KOPT-K1 (cell line): ENCODE measurements at regions not wholly inside any gene's neighbourhood (a gene's known extent, or its start where the extent isn't known, plus 50 kb on each side); places are given as distances from the start of the nearest gene placed in this dataset.
"Not testable (repeated sequence)": the region's sequence is repeated elsewhere in the genome, so short reads cannot be mapped to it uniquely, and the experiment has no call there.

Source experiments
- H3K27ac ChIP-seq: fragments of 200-600 bp; sonication (generic); 2 replicates; pipeline ENCODE4 v1.5.1; 2016; ENCODE audit warnings: antibody characterized with exemption, mild to moderate bottlenecking, low read depth, low read length; ENCODE audit not compliant: poor library complexity, severe bottlenecking
- H3K36me3 ChIP-seq: fragments of 200-600 bp; sonication (generic); 2 replicates; pipeline ENCODE4 v1.5.1; 2017; ENCODE audit warnings: antibody characterized with exemption, mild to moderate bottlenecking, low read length, moderate library complexity; ENCODE audit not compliant: insufficient read depth
- H3K9me3 ChIP-seq: fragments of 200-600 bp; sonication (generic); 2 replicates; pipeline ENCODE4 v1.5.1; 2017; ENCODE audit warnings: antibody characterized with exemption, low read length, mild to moderate bottlenecking; ENCODE audit not compliant: insufficient read depth, poor library complexity, severe bottlenecking

GRCh38 chr18:8930990-8931616 lies 171.4 kb upstream of the NDUFV2 start:
- no peak overlapping the region for H3K27ac ChIP-seq
- H3K36me3 ChIP-seq, result no peaks in the 10 kb centered on the region
- peaks cover 42% of the 10 kb centered on the region for H3K9me3 ChIP-seq

- Histone ChIP-seq H3K9me3 (peaks cover 30% of the 10 kb centered on the region), H3K27ac (no peak overlapping the region), H3K36me3 (no peaks in the 10 kb centered on the region)
Observed at GRCh38 chr18:8932866-8933265, 169.6 kb upstream of the NDUFV2 start.

- Histone ChIP-seq H3K36me3 (no peaks in the 10 kb centered on the region), H3K9me3 (peaks cover 27% of the 10 kb centered on the region), H3K27ac (no peak overlapping the region)
Observed at GRCh38 chr18:8933714-8934284, 168.7 kb upstream of the NDUFV2 start.

- not testable (repeated sequence) for H3K27ac ChIP-seq, H3K36me3 ChIP-seq
- peaks cover 12% of the 10 kb centered on the region for H3K9me3 ChIP-seq
Observed at GRCh38 chr18:8935346-8935745, 167.2 kb upstream of the NDUFV2 start.

- Histone ChIP-seq H3K27ac (no peak overlapping the region), H3K9me3 (peaks cover 8% of the 10 kb centered on the region), H3K36me3 (no peaks in the 10 kb centered on the region)
Observed at GRCh38 chr18:8936619-8937018, 165.9 kb upstream of the NDUFV2 start.

- H3K27ac ChIP-seq, result no peak overlapping the region
- H3K36me3 ChIP-seq, result no peaks in the 10 kb centered on the region
- peaks cover 8% of the 10 kb centered on the region for H3K9me3 ChIP-seq
Observed at GRCh38 chr18:8937160-8938094, 165.1 kb upstream of the NDUFV2 start.

- Histone ChIP-seq H3K36me3 (no peaks in the 10 kb centered on the region), H3K27ac (no peak overlapping the region), H3K9me3 (no peaks in the 10 kb centered on the region)
Observed at GRCh38 chr18:8938817-8939216, 163.7 kb upstream of the NDUFV2 start.

- H3K9me3 ChIP-seq, result no peaks in the 10 kb centered on the region
- H3K36me3 ChIP-seq, result no peaks in the 10 kb centered on the region
- no peak overlapping the region for H3K27ac ChIP-seq
Observed at GRCh38 chr18:8942021-8942908, 160.2 kb upstream of the NDUFV2 start.

- H3K9me3 ChIP-seq, result no peaks in the 10 kb centered on the region
- H3K27ac ChIP-seq, result no peak overlapping the region
- H3K36me3 ChIP-seq, result no peaks in the 10 kb centered on the region
Observed at GRCh38 chr18:8942909-8943545, 159.5 kb upstream of the NDUFV2 start.

GRCh38 chr18:8943900-8944870 lies 158.3 kb upstream of the NDUFV2 start:
- no peak overlapping the region for H3K27ac ChIP-seq
- no peaks in the 10 kb centered on the region for H3K36me3 ChIP-seq
- H3K9me3 ChIP-seq, result no peaks in the 10 kb centered on the region

GRCh38 chr18:8944871-8945245 lies 157.6 kb upstream of the NDUFV2 start:
- H3K36me3 ChIP-seq, result no peaks in the 10 kb centered on the region
- H3K9me3 ChIP-seq, result no peaks in the 10 kb centered on the region
- no peak overlapping the region for H3K27ac ChIP-seq

- Histone ChIP-seq H3K9me3 (no peaks in the 10 kb centered on the region), H3K27ac (no peak overlapping the region), H3K36me3 (no peaks in the 10 kb centered on the region)
Observed at GRCh38 chr18:8945514-8945913, 157.0 kb upstream of the NDUFV2 start.

- no peaks in the 10 kb centered on the region for H3K9me3 ChIP-seq
- H3K27ac ChIP-seq, result no peak overlapping the region
- no peaks in the 10 kb centered on the region for H3K36me3 ChIP-seq
Observed at GRCh38 chr18:8946066-8946838, 156.2 kb upstream of the NDUFV2 start.
